GM06990 (cell line): ENCODE measurements at regions not wholly inside any gene's neighbourhood (a gene's known extent, or its start where the extent isn't known, plus 50 kb on each side); places are given as distances from the start of the nearest gene placed in this dataset.

Source experiments
- DNase-seq: peaks from one replicate; pipeline ENCODE4 v3.0.0-alpha.2; 2011; ENCODE audit not compliant: insufficient read length; ENCODE audit errors: extremely low read depth
- H3K27me3 ChIP-seq: replicated peaks from 2 replicates; pipeline ENCODE4 v1.6.0; 2011; ENCODE audit warnings: low read length; ENCODE audit not compliant: control insufficient read depth, insufficient read depth
- H3K36me3 ChIP-seq: 2 replicates; pipeline ENCODE4 v1.5.1; 2011; ENCODE audit warnings: low read length; ENCODE audit not compliant: control insufficient read depth, insufficient read depth
- H3K4me3 ChIP-seq: replicated peaks from 2 replicates; pipeline ENCODE4 v1.5.1; 2011; ENCODE audit warnings: low read depth, mild to moderate bottlenecking, control low read depth, low read length
- TF ChIP-seq, protein P1 (sequence below): IDR thresholded peaks from 2 replicates; pipeline ENCODE4 v1.5.1; 2011; ENCODE audit warnings: low read length, control low read depth, mild to moderate bottlenecking, inconsistent platforms; ENCODE audit not compliant: insufficient read depth, poor library complexity, severe bottlenecking

DNA sequence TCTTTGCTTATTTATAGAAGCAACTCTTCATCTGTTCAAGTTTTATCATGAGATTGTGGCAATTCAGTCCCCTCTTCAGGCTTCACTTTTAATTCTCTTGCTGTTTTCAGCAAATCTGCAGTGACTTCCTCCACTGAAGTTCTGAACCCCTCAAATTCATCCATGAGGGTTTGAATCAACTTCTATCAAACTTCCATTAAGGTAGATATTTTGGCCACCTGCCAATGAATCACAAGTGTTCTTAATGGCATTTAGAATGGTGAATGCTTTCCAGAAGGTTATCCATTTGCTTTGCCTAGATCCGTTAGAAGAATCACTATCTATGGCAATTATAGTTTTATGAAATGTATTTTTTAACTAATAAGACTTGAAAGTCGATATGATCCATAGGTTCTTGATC is 946.7 kb upstream of the B3GALT2 start:
- H3K4me3 ChIP-seq, result no peak overlapping the region
- H3K27me3 ChIP-seq, result no peaks in the 10 kb centered on the region
- no peak for DNase-seq
- H3K36me3 ChIP-seq, result no peaks in the 10 kb centered on the region
- TF ChIP-seq, protein P1, sequence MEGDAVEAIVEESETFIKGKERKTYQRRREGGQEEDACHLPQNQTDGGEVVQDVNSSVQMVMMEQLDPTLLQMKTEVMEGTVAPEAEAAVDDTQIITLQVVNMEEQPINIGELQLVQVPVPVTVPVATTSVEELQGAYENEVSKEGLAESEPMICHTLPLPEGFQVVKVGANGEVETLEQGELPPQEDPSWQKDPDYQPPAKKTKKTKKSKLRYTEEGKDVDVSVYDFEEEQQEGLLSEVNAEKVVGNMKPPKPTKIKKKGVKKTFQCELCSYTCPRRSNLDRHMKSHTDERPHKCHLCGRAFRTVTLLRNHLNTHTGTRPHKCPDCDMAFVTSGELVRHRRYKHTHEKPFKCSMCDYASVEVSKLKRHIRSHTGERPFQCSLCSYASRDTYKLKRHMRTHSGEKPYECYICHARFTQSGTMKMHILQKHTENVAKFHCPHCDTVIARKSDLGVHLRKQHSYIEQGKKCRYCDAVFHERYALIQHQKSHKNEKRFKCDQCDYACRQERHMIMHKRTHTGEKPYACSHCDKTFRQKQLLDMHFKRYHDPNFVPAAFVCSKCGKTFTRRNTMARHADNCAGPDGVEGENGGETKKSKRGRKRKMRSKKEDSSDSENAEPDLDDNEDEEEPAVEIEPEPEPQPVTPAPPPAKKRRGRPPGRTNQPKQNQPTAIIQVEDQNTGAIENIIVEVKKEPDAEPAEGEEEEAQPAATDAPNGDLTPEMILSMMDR, result no peak

DNA sequence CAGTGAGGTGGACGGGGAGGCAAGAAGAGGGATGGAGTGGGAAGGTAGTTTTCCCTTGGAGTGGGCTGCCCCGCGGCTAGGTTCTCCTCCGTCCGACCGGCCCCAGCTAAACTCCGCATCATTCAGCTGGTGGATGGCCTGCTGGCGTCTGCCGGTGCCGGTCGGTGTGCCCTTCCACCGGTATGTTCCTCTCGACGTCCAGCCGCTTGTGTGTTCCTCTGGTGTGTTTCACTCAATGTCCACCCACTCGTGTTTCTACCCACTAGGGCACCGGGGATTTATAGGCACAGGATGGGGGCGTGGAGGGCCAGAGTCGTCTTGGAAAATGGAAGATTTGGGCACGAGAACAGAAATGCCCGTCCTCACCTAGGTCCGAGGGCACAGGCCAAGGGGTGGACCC is 931.7 kb upstream of the B3GALT2 start:
- Histone ChIP-seq H3K4me3 (no peak overlapping the region), H3K36me3 (no peaks in the 10 kb centered on the region), H3K27me3 (no peaks in the 10 kb centered on the region)
- DNase-seq, result no peak
- TF ChIP-seq, protein P1, result no peak

DNA sequence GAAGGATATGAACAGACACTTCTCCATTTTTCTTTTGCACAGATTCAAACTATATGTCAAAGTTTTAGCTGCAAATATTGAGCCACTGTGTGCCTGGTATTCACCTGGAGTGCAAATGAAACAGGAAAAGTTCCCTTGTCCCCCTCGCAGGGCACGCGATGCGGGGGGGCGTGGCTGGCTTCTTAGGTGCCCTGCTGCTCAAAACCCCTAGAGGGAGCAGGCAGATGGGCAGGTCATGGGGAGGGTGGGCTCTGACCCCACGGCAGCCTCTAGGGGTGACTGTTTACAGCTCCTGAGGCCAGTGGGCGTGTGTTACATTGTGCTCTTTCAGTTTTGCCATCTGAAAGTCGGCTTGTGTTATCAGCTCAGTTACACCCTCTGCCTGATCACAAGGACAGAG is 931.2 kb upstream of the B3GALT2 start:
- DNase-seq, result no peak

DNA sequence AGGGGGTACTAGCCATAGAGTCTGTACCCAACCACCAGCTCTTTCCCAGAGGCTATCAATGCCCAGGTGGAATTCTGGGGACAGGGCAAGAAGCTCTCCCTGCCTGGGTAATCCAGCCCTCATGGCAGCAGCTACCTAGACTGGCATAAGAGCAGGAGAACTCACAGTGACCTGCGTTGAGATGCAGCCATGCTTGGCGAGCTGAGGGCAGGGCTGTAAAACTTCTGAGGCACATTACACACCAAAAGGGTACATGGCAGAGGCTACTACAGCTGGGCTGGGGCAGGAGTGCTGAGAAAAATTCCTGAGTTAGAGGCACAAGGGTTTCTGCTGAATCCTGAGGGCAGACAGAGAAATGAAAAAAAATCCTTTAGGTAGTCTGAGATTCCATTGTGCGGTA is 927.9 kb upstream of the B3GALT2 start:
- DNase-seq, result no peak
- no peak overlapping the region for H3K4me3 ChIP-seq
- no peaks in the 10 kb centered on the region for H3K27me3 ChIP-seq
- no peaks in the 10 kb centered on the region for H3K36me3 ChIP-seq
- TF ChIP-seq, protein P1, result no peak

More for the DNA sequence above, 931.2 kb upstream of the B3GALT2 start:
- Histone ChIP-seq H3K27me3 (no peaks in the 10 kb centered on the region), H3K4me3 (no peak overlapping the region), H3K36me3 (no peaks in the 10 kb centered on the region)
- TF ChIP-seq, protein P1, result peak; percentile 29

DNA sequence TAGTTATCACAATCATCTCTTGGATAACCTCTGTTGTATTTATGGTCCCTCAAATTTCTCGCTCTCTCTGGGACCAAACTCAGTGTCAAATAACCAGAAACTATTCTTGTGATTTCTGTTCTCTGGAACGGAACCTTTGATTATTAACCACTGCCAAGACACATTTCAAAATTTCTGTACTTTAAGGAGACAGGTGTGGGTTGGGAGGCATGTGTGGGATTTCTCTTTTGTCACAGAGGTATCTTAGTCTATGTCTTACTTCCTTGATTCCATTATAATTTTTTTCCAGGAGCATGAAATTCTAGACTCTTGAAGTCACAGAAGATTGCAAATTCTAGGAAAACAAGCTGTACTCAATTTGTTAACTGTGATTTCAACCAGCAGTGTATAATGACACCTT is 919.0 kb upstream of the B3GALT2 start:
- no peaks in the 10 kb centered on the region for H3K27me3 ChIP-seq
- no peaks in the 10 kb centered on the region for H3K36me3 ChIP-seq
- DNase-seq, result no peak
- TF ChIP-seq, protein P1, result no peak
- H3K4me3 ChIP-seq, result no peak overlapping the region

DNA sequence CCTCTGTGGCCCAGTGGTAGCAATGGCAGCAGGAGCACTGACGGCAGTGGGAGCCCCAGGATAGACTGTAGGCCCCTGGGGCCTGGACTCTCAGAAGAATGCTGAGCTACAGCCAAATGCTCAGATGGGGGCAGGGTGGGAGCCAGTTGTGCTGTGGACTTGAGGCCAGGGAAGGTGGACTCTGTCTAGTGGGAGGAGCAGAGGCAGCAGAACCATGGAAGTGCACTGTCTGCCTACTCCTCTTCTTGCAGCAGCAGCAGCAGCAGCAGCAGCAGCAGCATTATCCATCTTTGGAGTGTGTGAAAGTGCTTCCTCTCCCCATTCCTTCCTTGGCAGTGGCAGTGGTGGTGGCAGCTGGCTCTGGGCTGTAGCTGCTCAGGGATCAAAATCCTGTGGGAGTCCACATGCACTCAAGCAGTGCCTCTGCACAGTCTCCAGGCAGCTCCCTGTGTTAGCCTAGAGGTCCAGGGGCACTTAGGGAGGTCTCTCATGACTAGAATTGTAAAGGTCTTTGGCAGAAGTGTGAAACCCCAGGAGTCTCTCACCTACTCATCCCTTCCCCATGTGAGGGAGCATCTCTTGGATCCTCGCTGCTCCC is 917.9 kb upstream of the B3GALT2 start:
- Histone ChIP-seq H3K4me3 (no peak overlapping the region), H3K36me3 (no peaks in the 10 kb centered on the region), H3K27me3 (no peaks in the 10 kb centered on the region)
- TF ChIP-seq, protein P1, result no peak
- no peak for DNase-seq
